ENCODE measurements at regions not wholly inside any gene's neighbourhood (a gene's known extent, or its start where the extent isn't known, plus 50 kb on each side); places are given as distances from the start of the nearest gene placed in this dataset.

DNA sequence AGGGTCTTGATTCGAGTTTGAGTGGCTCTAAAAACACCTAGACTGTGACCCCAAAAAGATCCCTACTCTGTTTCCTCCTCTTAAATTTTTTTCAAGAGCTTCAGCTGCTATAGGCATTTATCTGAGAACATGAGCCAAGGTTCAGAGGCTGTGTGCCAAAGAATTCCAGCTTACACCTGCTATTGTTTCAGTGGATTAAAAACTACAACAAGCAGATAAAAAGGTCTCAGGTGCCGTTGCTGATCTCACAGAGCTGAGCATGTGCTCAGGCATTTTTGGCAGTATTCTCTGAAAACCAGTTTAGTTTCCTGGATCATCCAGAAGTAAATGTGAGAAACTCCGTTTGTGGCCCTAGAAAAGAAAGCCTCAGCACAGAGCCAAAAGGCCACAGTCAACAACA lies 349.2 kb downstream of the DEPDC1B start:
- no peaks in the 10 kb centered on the region for H3K9me3 ChIP-seq (ENCODE audit: control insufficient read depth, low read length)
- WGBS, result 58% methylated on average over 3 of the region's 3 CpGs
- H3K27me3 ChIP-seq (ENCODE audit: control insufficient read depth, insufficient read depth), result no peaks in the 10 kb centered on the region
- no peak overlapping the region for H3K4me3 ChIP-seq (ENCODE audit: low read length)
- no peak for ATAC-seq
- no peak for DNase-seq
- no peak overlapping the region for H3K27ac ChIP-seq (ENCODE audit: low read length)
- intact Hi-C loops (cut with DNase I), result no loop called here
- H3K4me1 ChIP-seq (ENCODE audit: control insufficient read depth, insufficient read depth, low read length), result no peaks in the 10 kb centered on the region

DNA sequence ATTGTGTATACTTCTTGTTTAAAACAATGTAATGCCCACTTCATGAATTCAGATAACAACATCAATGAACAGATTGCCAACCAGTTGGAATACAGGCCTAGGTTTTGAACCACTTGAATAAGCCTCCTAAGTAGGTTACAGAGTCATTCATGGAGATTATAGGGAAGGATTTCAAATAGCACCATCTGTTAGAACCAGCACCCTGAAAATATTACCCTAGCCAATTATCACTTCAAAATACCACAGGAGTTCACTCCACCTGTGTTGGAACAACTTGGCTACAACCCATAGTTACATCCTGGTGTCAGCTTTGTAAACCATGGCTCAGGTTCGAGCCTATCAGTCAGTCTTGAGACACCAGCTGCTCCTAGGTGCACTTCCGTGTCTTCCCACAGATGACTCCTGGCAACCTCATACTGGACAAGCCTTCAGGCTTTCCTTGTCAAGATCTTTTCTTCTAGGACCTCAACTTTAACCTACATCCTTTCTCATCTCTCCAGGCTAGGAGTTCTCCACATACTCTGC lies 350.0 kb downstream of the DEPDC1B start:
- intact Hi-C loops (cut with DNase I), result no loop called here
- no peaks in the 10 kb centered on the region for H3K4me1 ChIP-seq (ENCODE audit: control insufficient read depth, insufficient read depth, low read length)
- DNase-seq, result no peak
- H3K27me3 ChIP-seq (ENCODE audit: control insufficient read depth, insufficient read depth), result no peaks in the 10 kb centered on the region
- H3K9me3 ChIP-seq (ENCODE audit: control insufficient read depth, low read length), result no peaks in the 10 kb centered on the region
- H3K4me3 ChIP-seq (ENCODE audit: low read length), result no peak overlapping the region
- WGBS, result 84% methylated on average over 2 of the region's 2 CpGs
- ATAC-seq, result no peak
- no peak overlapping the region for H3K27ac ChIP-seq (ENCODE audit: low read length)

DNA sequence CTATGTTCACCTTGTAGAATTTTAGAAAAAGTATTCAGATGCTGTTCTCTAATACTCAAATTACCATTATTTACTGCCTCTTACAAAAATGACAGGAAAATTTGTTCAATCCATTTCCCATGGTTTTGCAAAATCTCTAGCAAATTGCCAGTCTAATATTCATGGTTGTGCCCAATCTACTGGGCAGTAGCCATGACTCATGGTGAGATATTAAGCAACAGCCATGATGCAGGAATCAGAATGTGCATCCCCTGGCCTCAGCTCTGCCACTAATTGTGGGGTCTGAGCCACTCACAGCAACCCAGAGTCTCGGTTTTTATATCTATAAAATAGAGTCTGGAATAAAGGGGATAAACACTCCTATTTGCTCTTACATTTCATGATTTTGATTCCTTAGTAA lies 353.6 kb downstream of the DEPDC1B start:
- DNase-seq (no peak), ATAC-seq (no peak)
- no peaks in the 10 kb centered on the region for H3K9me3 ChIP-seq (ENCODE audit: control insufficient read depth, low read length)
- H3K4me3 ChIP-seq (ENCODE audit: low read length), result no peak overlapping the region
- H3K4me1 ChIP-seq (ENCODE audit: control insufficient read depth, insufficient read depth, low read length), result no peaks in the 10 kb centered on the region
- no peak overlapping the region for H3K27ac ChIP-seq (ENCODE audit: low read length)
- no peaks in the 10 kb centered on the region for H3K27me3 ChIP-seq (ENCODE audit: control insufficient read depth, insufficient read depth)
- 80% methylated on average over 1 of the region's 1 CpG for WGBS
- intact Hi-C loops (cut with DNase I), result no loop called here

DNA sequence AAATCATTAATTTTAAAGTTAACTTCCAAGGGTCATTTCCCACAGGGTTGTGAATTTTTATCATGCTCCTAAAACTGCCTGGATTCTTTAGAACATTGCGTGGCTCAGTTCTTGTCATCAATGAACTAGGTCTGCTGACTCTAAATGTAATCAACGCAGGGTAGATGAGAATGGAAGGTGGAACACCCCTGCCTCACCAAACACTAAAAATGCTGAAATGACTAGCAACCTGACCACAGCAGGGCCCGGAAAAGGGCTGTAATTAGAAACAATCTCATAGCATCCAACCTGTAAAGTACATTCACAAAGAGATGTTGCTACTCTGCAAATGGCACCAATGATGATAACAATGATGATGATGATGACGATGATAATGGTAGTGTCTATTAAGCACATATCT lies 356.9 kb downstream of the DEPDC1B start:
- no peak for ATAC-seq
- no peak overlapping the region for H3K27ac ChIP-seq (ENCODE audit: low read length)
- no peak overlapping the region for H3K4me3 ChIP-seq (ENCODE audit: low read length)
- H3K4me1 ChIP-seq (ENCODE audit: control insufficient read depth, insufficient read depth, low read length), result no peaks in the 10 kb centered on the region
- 91% methylated on average over 4 of the region's 4 CpGs for WGBS
- DNase-seq, result no peak
- no peaks in the 10 kb centered on the region for H3K27me3 ChIP-seq (ENCODE audit: control insufficient read depth, insufficient read depth)
- no peaks in the 10 kb centered on the region for H3K9me3 ChIP-seq (ENCODE audit: control insufficient read depth, low read length)
- intact Hi-C loops (cut with DNase I), result no loop called here

DNA sequence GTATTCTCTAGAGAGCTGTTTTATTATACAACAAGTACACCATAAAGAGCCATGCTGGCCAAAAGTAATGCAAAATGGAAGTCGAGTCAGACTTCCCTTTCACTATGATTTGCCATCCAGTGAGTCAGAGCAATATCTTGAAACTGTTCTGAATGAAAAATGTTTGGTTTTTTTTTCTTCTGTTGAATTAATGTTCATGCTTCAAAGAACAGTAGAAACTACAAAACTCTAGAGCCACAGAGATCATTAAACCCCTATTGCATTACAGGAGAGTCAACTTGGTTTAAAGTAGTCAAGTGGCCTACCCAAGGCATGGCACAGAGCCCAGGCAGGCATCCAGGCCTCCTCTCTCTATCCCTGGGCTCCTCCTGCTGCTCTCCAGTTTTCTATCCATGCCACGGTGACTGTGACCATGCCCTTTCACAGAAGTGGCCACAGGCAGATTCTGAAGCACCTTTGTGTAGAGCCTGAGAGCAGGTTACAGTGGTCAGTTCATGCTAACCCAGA lies 358.9 kb downstream of the DEPDC1B start:
- Histone ChIP-seq H3K9me3 (ENCODE audit: control insufficient read depth, low read length) (no peaks in the 10 kb centered on the region), H3K27ac (ENCODE audit: low read length) (no peak overlapping the region), H3K27me3 (ENCODE audit: control insufficient read depth, insufficient read depth) (no peaks in the 10 kb centered on the region), H3K4me1 (ENCODE audit: control insufficient read depth, insufficient read depth, low read length) (no peaks in the 10 kb centered on the region), H3K4me3 (ENCODE audit: low read length) (no peak overlapping the region)
- intact Hi-C loops (cut with DNase I), result no loop called here
- no peak for DNase-seq
- 69% methylated on average over 2 of the region's 2 CpGs for WGBS
- no peak for ATAC-seq

DNA sequence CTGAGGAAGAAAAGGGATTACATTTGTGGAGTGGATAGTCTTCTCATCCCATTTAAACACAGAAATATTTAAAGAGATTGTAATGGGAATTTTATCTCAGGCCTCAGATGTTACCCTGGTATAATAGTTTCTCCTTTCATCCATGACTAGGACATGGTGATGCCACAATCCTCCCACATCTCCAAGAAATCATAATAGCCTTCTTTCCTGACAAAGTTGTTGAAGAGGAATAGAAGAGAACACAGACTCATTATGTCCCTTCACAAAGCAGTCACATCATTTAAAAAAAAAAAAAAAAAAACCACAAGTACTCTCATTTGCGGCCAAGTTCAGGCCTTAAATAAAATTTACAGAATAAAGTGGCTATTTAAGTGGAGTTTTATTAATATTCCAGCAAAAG lies 359.6 kb downstream of the DEPDC1B start:
- Histone ChIP-seq H3K27ac (ENCODE audit: low read length) (no peak overlapping the region), H3K27me3 (ENCODE audit: control insufficient read depth, insufficient read depth) (no peaks in the 10 kb centered on the region), H3K4me1 (ENCODE audit: control insufficient read depth, insufficient read depth, low read length) (no peaks in the 10 kb centered on the region), H3K9me3 (ENCODE audit: control insufficient read depth, low read length) (no peaks in the 10 kb centered on the region), H3K4me3 (ENCODE audit: low read length) (no peak overlapping the region)
- WGBS, result 98% methylated on average over 1 of the region's 1 CpG
- no peak for ATAC-seq
- intact Hi-C loops (cut with DNase I), result no loop called here
- DNase-seq, result no peak

DNA sequence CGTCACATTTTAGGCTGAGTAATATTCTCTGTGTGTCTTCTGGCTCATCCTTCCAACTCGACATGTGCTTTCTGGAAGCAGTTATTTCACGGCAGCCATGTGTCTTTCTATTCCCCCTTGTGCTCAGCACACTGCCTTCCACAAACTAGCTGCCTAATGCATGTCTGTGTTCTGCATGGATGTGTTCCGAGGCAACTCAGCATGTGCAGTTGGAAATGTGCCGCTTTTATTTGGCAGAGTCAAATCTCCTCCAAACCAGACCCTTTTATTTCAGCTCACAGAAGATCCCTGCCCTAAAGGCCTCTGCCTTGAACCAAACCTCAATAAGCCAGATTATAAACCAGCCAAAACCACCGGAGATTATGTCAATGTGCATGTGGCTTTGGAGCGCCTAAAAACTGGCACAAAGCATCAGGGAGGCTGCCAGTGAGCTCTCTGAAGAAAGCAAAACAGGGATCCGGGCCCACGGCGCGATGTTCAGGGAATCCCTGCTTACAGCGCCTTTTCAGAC lies 360.2 kb downstream of the DEPDC1B start:
- intact Hi-C loops (cut with DNase I), result no loop called here
- ATAC-seq (peak in 1 of 2 donors; percentile 40), DNase-seq (peak in 2 of 3 donors; percentile 37 to 75)
- Histone ChIP-seq H3K27me3 (ENCODE audit: control insufficient read depth, insufficient read depth) (no peaks in the 10 kb centered on the region), H3K4me1 (ENCODE audit: control insufficient read depth, insufficient read depth, low read length) (no peaks in the 10 kb centered on the region), H3K4me3 (ENCODE audit: low read length) (no peak overlapping the region), H3K27ac (ENCODE audit: low read length) (no peak overlapping the region), H3K9me3 (ENCODE audit: control insufficient read depth, low read length) (no peaks in the 10 kb centered on the region)
- WGBS, result 75% methylated on average over 12 of the region's 12 CpGs

DNA sequence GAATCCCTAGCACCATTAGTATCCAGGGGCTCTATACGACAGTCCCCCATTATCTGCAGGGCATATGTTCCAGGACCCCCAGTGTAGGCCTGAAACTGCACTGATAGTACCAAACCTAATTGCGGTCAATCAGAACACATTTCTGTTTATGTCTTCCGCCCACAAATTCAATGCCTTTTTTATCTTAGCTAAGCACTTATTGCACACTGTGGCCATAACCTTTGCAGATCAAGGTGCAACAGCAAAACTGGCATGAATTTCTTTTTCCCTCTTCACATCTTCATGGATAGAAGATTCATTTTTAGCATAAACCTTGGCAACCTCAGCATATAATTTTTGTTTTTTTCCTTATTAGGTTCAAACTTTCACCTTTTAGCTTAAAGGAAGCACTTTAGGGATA lies 361.1 kb downstream of the DEPDC1B start:
- Histone ChIP-seq H3K27ac (ENCODE audit: low read length) (no peak overlapping the region), H3K4me1 (ENCODE audit: control insufficient read depth, insufficient read depth, low read length) (no peaks in the 10 kb centered on the region), H3K4me3 (ENCODE audit: low read length) (no peak overlapping the region), H3K27me3 (ENCODE audit: control insufficient read depth, insufficient read depth) (no peaks in the 10 kb centered on the region), H3K9me3 (ENCODE audit: control insufficient read depth, low read length) (no peaks in the 10 kb centered on the region)
- no peak for DNase-seq
- intact Hi-C loops (cut with DNase I), result no loop called here
- WGBS, result 92% methylated on average over 3 of the region's 3 CpGs
- no peak for ATAC-seq

DNA sequence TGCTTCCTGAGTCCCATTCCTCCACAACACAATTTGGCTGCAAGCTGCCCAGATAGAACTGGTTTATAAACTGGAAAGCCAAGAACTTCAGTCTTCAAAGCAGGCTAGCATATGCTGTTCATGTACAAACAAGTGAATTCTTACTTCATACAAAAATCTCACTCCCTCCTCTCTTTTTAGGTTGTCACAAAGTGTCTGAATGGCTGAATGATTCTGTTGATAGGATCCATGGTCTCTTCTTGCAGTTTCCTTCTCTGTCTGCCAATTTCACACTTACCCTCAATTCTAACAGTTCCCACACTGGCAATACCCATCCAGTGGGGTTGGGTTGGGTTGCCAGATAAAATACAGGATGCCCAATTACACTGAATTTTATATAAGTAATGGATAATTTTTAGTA lies 363.5 kb downstream of the DEPDC1B start:
- intact Hi-C loops (cut with DNase I), result no loop called here
- H3K9me3 ChIP-seq (ENCODE audit: control insufficient read depth, low read length), result no peaks in the 10 kb centered on the region
- no peaks in the 10 kb centered on the region for H3K27me3 ChIP-seq (ENCODE audit: control insufficient read depth, insufficient read depth)
- no peak overlapping the region for H3K27ac ChIP-seq (ENCODE audit: low read length)
- ATAC-seq (no peak), DNase-seq (no peak)
- H3K4me1 ChIP-seq (ENCODE audit: control insufficient read depth, insufficient read depth, low read length), result no peaks in the 10 kb centered on the region
- no peak overlapping the region for H3K4me3 ChIP-seq (ENCODE audit: low read length)

DNA sequence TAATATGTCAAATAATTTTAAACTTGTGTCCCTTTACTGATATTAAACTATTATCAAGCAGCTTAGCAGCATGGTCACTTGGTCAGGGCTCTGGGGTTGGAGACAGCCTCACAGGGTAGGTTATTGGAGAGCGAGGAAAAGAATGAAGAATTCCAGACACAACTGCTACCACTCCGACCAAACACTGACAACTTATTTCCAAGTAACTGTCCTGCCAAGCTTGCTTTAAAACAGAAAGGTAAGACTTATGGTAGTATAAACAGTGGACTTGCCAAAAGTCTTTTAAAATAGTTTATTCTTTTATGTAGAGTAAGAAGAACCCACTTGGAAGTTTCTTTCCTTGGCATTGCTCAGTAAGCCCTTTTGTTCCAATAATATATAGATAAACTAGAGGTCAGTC lies 364.1 kb downstream of the DEPDC1B start:
- ATAC-seq (no peak), DNase-seq (no peak)
- H3K9me3 ChIP-seq (ENCODE audit: control insufficient read depth, low read length), result no peaks in the 10 kb centered on the region
- 89% methylated on average over 2 of the region's 2 CpGs for WGBS
- no peaks in the 10 kb centered on the region for H3K4me1 ChIP-seq (ENCODE audit: control insufficient read depth, insufficient read depth, low read length)
- intact Hi-C loops (cut with DNase I), result no loop called here
- no peaks in the 10 kb centered on the region for H3K27me3 ChIP-seq (ENCODE audit: control insufficient read depth, insufficient read depth)
- no peak overlapping the region for H3K4me3 ChIP-seq (ENCODE audit: low read length)
- no peak overlapping the region for H3K27ac ChIP-seq (ENCODE audit: low read length)

DNA sequence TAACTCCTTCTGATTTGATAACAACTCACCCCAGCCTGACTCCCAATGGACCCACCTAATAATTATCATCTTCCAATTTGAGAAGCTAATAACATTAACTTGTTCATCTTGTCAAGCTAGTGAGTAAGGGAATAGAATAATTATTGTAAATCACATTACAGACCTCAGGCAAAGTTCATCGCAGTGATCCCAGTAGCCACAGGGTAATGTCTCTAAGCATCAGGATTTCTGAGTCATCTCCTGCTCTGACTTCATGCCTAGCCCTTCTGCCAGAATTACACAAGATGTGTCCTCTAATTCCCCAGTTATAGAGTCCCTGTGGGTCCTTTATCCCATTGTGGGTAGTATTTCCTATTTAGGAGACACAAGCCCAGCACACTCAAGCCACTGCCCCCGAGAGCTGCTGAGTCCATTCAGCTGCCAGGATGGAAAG lies 365.7 kb downstream of the DEPDC1B start:
- no peak for ATAC-seq

DNA sequence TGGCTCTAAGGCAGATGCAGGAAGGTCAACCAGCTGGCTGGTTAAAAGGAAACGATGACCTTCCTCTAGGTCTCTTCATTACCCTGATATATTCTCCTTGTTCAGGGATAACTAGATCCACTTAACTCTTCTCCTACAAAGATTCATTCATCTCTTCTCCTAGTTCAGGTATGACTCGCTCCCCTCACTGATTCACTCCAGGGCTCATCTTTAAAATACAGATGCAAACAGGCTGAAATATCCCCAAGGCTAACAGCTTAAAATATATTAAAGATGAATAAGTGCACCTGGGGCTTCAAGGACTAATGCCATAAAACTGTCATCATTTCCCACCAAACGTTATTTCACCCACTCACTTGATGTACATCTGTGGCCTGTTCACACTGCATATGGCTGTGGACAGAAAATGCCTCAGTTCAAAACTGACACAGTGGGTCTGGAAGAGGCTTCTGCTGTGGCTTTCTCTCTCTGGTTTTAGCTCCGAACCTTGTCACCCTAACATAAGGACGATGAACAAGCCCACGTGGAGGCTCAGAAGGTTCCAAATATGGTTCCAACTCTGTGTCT lies 366.9 kb downstream of the DEPDC1B start:
- Histone ChIP-seq H3K9me3 (ENCODE audit: control insufficient read depth, low read length) (no peaks in the 10 kb centered on the region), H3K4me3 (ENCODE audit: low read length) (no peak overlapping the region), H3K4me1 (ENCODE audit: control insufficient read depth, insufficient read depth, low read length) (no peaks in the 10 kb centered on the region), H3K27me3 (ENCODE audit: control insufficient read depth, insufficient read depth) (no peaks in the 10 kb centered on the region), H3K27ac (ENCODE audit: low read length) (no peak overlapping the region)
- 85% methylated on average over 6 of the region's 6 CpGs for WGBS
- ATAC-seq (no peak), DNase-seq (peak in 1 of 3 donors; percentile 8)
- intact Hi-C loops (cut with DNase I), result no loop called here

More for the DNA sequence above, 365.7 kb downstream of the DEPDC1B start:
- no peaks in the 10 kb centered on the region for H3K4me1 ChIP-seq (ENCODE audit: control insufficient read depth, insufficient read depth, low read length)
- 75% methylated on average over 2 of the region's 2 CpGs for WGBS
- intact Hi-C loops (cut with DNase I), result no loop called here
- H3K27me3 ChIP-seq (ENCODE audit: control insufficient read depth, insufficient read depth), result no peaks in the 10 kb centered on the region
- H3K27ac ChIP-seq (ENCODE audit: low read length), result no peak overlapping the region
- no peak for DNase-seq
- H3K4me3 ChIP-seq (ENCODE audit: low read length), result no peak overlapping the region
- no peaks in the 10 kb centered on the region for H3K9me3 ChIP-seq (ENCODE audit: control insufficient read depth, low read length)
